ENCODE measurements at regions not wholly inside any gene's neighbourhood (a gene's known extent, or its start where the extent isn't known, plus 50 kb on each side); places are given as distances from the start of the nearest gene placed in this dataset.

GRCh38 chr5:4228708-4229107 lies 633.1 kb downstream of the IRX1 start:
- no peak for TF ChIP-seq POLR2A (IDR thresholded peaks at IDR 0.05)
- no peak for TF ChIP-seq CTCF (IDR thresholded peaks at IDR 0.05)
- TF ChIP-seq POLR2AphosphoS5 (IDR thresholded peaks at IDR 0.05), result no peak

Measured in prostate gland (tissue), 2 donors.